Activated naive CD4-positive, alpha-beta T cell treated with anti-CD3 and anti-CD28 coated beads, Interleukin-2, amount 50 U/mL, for 72 hours (primary cell): ENCODE measurements at regions not wholly inside any gene's neighbourhood (a gene's known extent, or its start where the extent isn't known, plus 50 kb on each side); places are given as distances from the start of the nearest gene placed in this dataset.
"Not testable (repeated sequence)": the region's sequence is repeated elsewhere in the genome, so short reads cannot be mapped to it uniquely, and the experiment has no call there.

Experiments used
- ATAC-seq, 2 donors: fragments of 150-1000 bp; cut with Tn5 transposase; 2 replicates each; pipeline ENCODE4 v1.10.0; 2021; ENCODE audit warnings: mild to moderate bottlenecking in 2 of 2, moderate library complexity in 2 of 2
- DNase-seq, 2 donors: peaks; one replicate each; pipeline ENCODE4 v3.0.0; 2021 to 2022; ENCODE audit warnings: low spot score in 2 of 2
- H3K27ac Mint-ChIP-seq, 2 donors: one replicate each; pipeline ENCODE4 v1.8.0; 2022; ENCODE audit warnings: mild to moderate bottlenecking in 2 of 2, mixed read lengths in 2 of 2
- H3K36me3 Mint-ChIP-seq, 2 donors: one replicate each; pipeline ENCODE4 v1.8.0; 2022; ENCODE audit warnings: mixed read lengths in 2 of 2
- H3K9me3 Mint-ChIP-seq, 2 donors: one replicate each; pipeline ENCODE4 v1.8.0; 2022; ENCODE audit warnings: mixed read lengths in 2 of 2

DNA sequence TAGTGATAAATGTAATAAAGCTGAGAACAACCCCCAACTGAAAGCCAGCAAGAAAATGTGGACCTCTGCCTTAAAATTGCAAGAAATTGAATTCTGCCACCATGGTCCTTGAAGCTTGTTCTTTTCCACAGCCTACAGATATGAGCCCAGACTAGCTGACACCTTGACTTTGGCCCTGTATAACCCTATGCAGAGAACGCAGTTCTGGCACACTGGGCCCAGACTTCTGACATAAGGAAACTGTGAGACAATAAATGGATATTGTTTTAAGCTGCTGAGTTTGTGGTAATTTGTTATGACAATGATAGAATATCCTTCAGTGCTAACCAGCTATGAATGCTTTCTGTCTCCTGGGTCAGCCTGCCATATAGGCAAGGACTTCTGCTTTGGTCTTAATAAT is 315.6 kb upstream of the RIOK2 start:
- DNase-seq (no peak), ATAC-seq (no peak)
- Mint-ChIP-seq H3K36me3 (no peaks in the 10 kb centered on the region), H3K27ac (no peak overlapping the region), H3K9me3 (no peaks in the 10 kb centered on the region)

DNA sequence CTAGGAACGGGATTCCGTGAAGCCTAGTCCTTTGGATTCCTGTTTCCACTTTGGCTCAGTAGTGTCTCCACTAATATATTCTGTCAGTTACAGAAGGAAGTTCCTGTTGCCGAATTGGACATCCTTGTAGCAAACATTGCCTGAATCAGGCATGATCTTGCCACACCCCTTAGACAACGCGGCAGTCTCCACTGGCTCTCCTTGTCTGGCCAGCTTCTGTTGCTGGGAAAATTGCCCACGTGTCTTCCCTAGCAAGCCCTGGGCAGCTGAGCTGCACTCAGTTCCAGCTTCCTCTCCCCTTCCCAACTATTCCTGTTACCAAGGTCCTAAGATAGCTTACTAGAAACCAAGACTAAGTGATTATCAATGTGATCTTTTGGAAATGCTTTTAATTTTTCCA is 316.6 kb upstream of the RIOK2 start:
- Mint-ChIP-seq H3K9me3 (no peaks in the 10 kb centered on the region), H3K27ac (no peak overlapping the region), H3K36me3 (no peaks in the 10 kb centered on the region)
- ATAC-seq (no peak), DNase-seq (no peak)

DNA sequence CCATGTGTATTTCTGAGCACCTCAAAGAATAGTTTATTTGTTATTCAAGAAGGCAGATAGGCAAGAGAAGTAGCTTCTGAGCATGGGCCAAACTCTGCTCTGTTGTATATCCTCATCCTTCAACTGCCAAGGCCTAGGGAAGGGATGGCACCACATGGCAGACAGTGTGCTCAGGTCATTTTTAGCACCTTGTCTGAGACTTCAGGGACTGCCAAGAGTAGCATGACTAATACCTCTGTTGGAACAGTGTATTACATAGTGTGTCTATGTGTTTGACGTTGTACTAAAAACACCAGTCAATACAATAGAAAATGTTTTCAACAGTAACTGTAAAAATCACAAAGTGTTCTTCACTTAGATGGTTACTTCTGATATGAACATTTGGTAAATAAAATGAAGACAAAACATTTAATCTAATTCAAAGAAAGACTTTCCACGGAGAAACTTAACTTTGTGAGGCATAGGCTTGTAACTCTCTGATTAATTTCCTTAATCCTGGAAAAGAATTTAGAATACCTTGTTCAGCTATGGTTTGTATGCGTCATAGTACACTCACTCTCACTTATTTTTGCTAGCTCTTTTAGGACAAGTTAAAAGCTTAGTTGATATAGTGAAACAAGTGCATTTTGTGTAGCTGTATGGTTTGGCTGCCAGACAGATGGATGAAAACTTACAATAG is 318.4 kb upstream of the RIOK2 start:
- Mint-ChIP-seq H3K27ac (no peak overlapping the region), H3K9me3 (no peaks in the 10 kb centered on the region), H3K36me3 (no peaks in the 10 kb centered on the region)
- ATAC-seq (no peak), DNase-seq (no peak)

DNA sequence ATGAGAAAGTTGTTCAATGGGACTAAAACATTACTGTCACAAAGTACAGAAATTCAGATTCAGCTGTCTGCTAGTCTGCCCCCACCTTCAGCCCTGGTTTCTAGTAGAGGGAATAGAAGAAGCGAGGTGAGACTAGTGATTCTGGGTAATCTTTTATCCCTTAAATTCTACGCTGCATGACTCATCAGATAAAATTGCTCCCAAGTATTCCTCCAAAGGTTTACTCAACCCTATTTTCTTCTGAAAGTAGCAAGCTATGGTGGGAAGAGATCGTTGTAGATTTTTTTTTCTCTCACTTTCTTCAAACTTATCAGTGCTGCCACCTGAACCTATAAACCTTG is 318.9 kb upstream of the RIOK2 start:
- Mint-ChIP-seq H3K9me3 (no peaks in the 10 kb centered on the region), H3K36me3 (no peaks in the 10 kb centered on the region), H3K27ac (no peak overlapping the region)
- ATAC-seq (no peak), DNase-seq (no peak)

DNA sequence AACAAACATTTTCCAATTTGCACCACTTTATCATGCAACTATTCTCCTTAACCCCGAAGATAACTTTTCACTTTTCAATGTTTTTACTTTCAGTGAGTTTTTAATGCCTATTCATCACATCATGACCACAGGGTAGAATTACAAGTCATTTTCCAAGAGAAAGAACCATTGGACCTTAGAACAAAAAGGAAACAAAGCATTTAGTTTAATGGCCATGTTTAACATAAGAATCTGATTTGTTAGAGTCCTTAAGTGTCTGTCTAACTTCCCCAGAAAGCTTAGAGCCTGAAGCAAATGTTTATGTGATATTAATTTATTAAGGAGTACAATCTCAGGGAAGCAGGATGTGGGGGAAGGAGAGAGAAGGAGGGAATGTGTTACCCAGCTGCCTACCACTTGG is 325.8 kb upstream of the RIOK2 start:
- no peak overlapping the region for H3K27ac Mint-ChIP-seq
- no peaks in the 10 kb centered on the region for H3K9me3 Mint-ChIP-seq
- ATAC-seq, result no peak
- no peak for DNase-seq
- no peaks in the 10 kb centered on the region for H3K36me3 Mint-ChIP-seq

DNA sequence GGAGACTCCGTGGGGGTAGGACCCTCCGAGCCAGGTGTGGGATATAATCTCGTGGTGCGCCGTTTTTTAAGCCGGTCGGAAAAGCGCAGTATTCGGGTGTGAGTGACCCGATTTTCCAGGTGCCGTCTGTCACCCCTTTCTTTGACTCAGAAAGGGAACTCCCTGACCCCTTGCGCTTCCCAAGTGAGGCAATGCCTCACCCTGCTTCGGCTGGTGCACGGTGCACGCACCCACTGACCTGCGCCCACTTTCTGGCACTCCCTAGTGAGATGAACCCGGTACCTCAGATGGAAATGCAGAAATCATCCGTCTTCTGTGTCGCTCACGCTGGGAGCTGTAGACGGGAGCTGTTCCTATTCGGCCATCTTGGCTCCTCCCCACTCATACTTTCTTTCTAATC is 336.5 kb upstream of the RIOK2 start:
- DNase-seq, H3K36me3 Mint-ChIP-seq, H3K9me3 Mint-ChIP-seq, ATAC-seq, H3K27ac Mint-ChIP-seq: not testable (repeated sequence)

DNA sequence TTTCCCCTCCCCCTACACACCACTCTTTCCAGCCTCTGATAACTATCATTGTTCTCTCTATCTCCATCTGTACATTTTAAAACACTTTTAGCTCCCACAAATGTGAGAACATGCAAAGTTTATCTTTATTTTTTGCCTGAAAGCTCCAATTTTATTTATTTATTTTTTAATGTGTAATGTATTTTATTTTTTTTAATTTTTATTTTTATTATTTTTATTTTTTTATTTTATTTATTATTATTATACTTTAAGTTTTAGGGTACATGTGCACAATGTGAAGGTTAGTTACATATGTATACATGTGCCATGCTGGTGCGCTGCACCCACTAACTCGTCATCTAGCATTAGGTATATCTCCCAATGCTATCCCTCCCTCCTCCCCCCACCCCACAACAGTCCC is 340.3 kb upstream of the RIOK2 start:
- H3K36me3 Mint-ChIP-seq, H3K27ac Mint-ChIP-seq, ATAC-seq: not testable (repeated sequence)

DNA sequence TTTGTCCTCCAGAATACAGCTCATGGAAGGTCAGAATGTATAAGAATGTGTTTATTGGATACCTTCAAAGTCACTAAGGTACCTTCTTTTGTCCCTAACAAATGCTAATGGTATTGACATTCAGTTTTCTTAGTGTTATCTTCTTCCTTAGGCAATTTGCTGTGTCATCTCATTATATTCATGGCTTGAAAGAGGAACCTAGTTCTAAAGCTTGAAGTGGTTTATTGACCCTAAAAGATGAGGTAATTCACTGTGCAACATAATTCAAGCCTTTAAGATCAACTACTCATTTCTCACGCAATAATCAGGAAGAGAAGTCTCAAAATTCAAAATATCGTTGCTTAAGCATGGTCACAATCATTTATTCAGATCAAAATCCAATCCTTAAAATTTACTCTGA is 342.7 kb upstream of the RIOK2 start:
- DNase-seq (no peak), ATAC-seq (no peak)
- peaks cover 2 to 3% of the 10 kb centered on the region in 2 donors for H3K9me3 Mint-ChIP-seq
- H3K27ac Mint-ChIP-seq, result no peak overlapping the region
- no peaks in the 10 kb centered on the region for H3K36me3 Mint-ChIP-seq

More for the DNA sequence above, 340.3 kb upstream of the RIOK2 start:
- DNase-seq, H3K9me3 Mint-ChIP-seq: not testable (repeated sequence)

DNA sequence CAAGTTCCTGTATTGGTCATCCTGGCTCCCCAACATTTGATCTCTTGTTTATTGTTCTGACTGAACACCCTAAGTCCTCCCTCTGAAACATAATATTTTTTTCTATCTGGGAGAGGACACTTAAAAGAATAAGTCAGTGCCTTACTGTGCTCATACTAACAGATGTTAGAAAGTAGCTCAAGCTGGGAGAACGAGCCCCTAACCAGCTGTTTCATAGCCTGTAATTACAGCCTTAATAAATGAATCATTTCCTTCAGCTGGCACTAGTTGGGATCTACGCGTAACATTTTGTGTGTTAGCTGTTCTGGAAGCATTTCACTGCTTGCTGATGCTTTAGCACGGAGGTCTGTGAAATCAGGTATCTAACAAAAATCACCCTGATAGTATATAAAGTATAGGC is 345.9 kb upstream of the RIOK2 start:
- no peaks in the 10 kb centered on the region for H3K36me3 Mint-ChIP-seq
- ATAC-seq (no peak), DNase-seq (no peak)
- peaks cover 0 to 3% of the 10 kb centered on the region in 2 donors for H3K9me3 Mint-ChIP-seq
- no peak overlapping the region for H3K27ac Mint-ChIP-seq

DNA sequence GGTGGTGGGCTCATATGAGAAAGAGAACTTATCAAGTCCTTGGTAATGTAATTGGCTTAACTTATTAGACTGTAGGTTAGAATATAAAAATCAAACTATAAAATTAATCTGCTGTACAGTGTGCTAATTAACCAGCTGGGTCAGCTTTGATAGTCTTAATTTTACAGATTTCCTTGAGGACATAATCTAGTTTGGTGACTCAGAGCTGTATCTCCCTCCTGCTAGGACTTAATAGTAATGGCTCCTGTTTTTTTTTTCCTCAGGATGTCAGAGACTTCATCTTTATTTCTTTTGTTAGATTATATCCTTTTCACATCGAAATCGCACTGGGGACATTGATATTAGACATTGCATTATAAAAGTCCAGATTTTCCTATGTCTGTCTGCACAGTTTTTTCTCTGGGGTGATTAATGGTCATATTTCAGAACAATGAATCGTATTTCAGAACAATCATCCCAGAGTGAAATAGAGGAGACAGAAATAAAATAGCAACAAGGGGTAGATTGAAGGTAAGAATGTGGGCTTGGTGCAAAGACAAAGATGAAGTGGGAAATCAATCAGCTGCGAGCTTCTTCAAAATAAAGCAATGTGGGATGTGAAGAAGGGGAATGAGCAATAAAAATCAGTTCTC is 346.4 kb upstream of the RIOK2 start:
- ATAC-seq, result no peak
- Mint-ChIP-seq H3K9me3 (peaks cover 0 to 3% of the 10 kb centered on the region in 2 donors), H3K36me3 (no peaks in the 10 kb centered on the region), H3K27ac (no peak overlapping the region)
- no peak for DNase-seq

DNA sequence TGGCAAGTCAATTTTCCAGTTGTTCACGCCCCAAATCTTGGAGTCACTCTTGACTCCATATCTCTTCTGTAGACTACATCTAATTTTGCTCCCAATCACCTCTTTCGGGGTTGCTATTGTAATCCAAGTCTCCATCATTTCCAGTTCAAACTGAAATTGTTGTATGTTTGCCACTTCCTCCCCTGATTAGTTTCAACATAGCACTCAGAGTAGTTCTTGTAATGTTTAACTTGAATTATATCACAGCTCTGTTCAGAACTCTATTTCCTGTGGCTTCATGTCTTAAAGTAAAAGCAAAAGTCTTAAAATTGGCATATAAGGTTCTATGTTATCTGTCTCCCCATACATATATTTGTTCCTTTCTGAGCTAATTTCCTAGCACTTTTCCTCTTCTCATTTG is 348.5 kb upstream of the RIOK2 start:
- no peak for ATAC-seq
- no peak for DNase-seq
- Mint-ChIP-seq H3K36me3 (no peaks in the 10 kb centered on the region), H3K27ac (no peak overlapping the region), H3K9me3 (no peaks in the 10 kb centered on the region)

DNA sequence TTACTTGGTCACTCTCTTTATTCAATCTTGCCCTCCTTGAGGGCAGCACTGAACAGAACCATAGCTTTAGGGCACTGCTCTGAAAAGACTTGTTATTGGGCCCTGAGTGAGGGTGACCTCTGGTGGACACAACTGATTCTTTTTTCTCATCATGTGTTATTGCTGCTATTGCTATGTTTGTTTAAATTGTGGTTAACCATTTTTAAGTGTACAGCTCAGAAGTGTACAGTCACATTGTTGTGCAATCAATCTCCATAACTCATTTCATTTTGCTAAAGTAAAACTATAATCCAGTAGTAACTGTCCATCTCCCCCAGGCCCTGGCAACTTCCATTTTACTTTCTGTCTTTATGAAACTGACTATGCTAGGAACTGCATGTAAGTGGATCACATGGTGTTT is 351.1 kb upstream of the RIOK2 start:
- H3K27ac Mint-ChIP-seq, result no peak overlapping the region
- no peak for DNase-seq
- H3K36me3 Mint-ChIP-seq, result no peaks in the 10 kb centered on the region
- ATAC-seq, result peak in 1 of 2 donors; percentile 56
- no peaks in the 10 kb centered on the region for H3K9me3 Mint-ChIP-seq

DNA sequence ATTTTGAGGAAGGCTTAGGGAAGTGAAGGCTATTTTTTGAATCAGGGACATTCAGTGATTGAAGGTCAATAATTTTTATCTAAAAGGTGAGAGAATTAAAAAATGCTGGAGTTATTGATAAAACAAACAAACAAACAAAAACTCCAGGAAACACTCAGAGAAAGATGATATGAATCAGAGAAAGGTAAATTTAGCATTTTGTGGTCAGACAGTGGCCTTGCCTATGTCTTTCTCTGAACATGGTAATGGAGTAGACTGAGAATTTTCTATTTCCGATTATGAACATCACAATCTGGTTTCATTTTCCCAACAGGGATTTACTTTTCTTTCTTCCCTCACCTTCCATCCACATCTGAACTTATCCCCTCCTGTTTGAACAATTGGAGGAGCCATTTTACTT is 353.6 kb upstream of the RIOK2 start:
- Mint-ChIP-seq H3K27ac (no peak overlapping the region), H3K36me3 (no peaks in the 10 kb centered on the region), H3K9me3 (no peaks in the 10 kb centered on the region)
- DNase-seq (no peak), ATAC-seq (no peak)

DNA sequence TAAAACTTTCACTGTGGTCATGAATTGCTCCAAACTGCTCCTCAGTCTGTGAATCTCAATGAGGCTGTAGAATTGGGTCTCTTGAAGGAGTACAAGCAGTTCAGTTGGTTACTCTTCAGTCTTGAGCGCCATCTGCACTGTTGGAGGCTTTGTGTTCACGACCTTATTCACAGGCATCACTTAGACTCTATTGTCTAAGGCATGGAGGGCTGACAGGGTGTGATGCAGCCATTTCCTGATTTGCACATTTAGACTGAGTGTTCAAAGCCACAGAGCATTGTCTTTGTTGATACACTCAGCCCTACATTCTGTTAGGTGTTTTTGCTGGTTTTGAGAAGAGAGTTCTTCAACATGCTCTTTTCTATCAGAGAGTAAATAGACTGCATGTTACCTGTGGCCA is 355.9 kb upstream of the RIOK2 start:
- DNase-seq (no peak), ATAC-seq (no peak)
- H3K9me3 Mint-ChIP-seq, result no peaks in the 10 kb centered on the region
- H3K36me3 Mint-ChIP-seq, result no peaks in the 10 kb centered on the region
- no peak overlapping the region for H3K27ac Mint-ChIP-seq

DNA sequence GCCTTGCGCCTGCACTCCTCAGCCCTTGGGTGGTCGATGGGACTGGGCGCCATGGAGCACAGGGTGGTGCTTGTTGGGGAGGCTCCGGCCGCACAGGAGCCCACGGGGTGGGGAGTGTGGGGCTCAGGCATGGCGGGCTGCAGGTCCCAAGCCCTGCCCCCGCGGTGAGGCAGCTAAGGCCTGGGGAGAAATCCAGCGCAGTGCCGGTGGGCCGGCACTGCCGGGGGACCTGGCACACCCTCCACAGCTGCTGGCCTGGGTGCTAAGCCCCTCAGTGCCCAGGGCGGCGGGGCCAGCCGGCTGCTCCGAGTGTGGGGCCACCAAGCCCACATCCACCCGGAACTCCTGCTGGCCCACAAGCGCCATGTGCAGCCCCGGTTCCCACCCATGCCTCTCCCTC is 358.8 kb upstream of the RIOK2 start:
- Mint-ChIP-seq H3K9me3 (no peaks in the 10 kb centered on the region), H3K36me3 (no peaks in the 10 kb centered on the region), H3K27ac (no peak overlapping the region)
- DNase-seq (no peak), ATAC-seq (no peak)

DNA sequence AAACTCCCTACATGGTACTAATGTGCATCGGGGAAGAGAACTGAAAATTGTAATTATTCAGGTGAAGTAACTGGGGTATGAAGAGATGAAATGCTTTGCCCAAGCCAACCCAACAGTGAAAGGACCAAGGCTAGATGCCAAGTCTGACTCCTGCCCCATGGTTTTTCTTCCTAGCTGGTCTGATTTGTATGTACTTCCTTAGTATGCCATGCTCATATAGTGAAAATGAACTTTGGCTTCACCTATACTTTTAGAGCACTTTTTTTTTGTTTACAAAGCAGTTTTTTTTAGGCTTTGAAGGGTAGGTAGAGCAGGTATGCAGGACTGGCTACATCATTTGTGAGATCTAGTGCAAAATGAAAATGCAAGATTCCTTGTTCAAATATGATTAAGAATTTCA is 359.4 kb upstream of the RIOK2 start:
- peaks cover 0 to 4% of the 10 kb centered on the region in 2 donors for H3K9me3 Mint-ChIP-seq
- DNase-seq (no peak), ATAC-seq (no peak)
- H3K27ac Mint-ChIP-seq, result no peak overlapping the region
- no peaks in the 10 kb centered on the region for H3K36me3 Mint-ChIP-seq

DNA sequence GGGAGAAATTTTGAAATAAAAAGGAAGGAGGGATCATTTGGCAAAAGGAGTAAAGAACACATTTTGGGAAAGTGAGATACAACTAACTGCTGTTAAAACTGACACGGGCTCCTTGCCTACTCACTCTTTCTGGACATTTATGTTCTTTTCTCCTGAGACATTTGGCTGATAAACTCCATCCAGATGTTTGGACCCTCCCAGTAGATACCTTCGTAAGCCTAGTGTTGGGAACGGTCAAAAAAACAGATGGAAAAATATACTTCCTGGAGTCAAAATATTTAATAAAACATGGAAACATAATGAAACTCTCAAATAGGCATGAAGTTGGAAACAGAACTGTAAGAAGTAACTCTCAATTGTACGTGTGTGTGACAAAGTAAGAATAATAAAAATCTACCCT is 360.1 kb upstream of the RIOK2 start:
- no peak for DNase-seq
- no peak overlapping the region for H3K27ac Mint-ChIP-seq
- no peaks in the 10 kb centered on the region for H3K36me3 Mint-ChIP-seq
- no peak for ATAC-seq
- H3K9me3 Mint-ChIP-seq, result peaks cover 0 to 5% of the 10 kb centered on the region in 2 donors

DNA sequence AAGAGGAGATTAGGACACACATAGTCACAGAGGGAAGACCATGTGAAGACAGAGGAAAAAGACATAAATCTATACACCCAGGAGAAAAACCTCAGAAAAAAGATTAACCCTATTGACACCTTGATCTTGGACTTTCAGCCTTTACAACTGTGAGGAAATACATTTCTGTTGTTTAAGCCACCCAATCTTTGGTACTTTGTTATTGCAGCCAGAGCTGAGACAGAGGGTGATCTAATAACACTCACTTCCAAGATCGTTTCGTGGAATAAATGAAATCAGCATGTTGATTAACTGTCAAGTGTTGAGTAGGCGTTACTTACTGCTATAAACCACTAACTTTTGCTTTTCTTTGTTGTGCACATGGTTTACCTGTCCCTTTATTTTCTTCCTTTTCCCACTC is 361.2 kb upstream of the RIOK2 start:
- ATAC-seq (no peak), DNase-seq (no peak)
- Mint-ChIP-seq H3K36me3 (no peaks in the 10 kb centered on the region), H3K27ac (no peak overlapping the region), H3K9me3 (peaks cover 0 to 5% of the 10 kb centered on the region in 2 donors)
